Astrocyte of the cerebellum (primary cell): ENCODE measurements at regions not wholly inside any gene's neighbourhood (a gene's known extent, or its start where the extent isn't known, plus 50 kb on each side); places are given as distances from the start of the nearest gene placed in this dataset.
"Not testable (repeated sequence)": the region's sequence is repeated elsewhere in the genome, so short reads cannot be mapped to it uniquely, and the experiment has no call there.

Experiments
- DNase-seq: peaks from one replicate; pipeline ENCODE4 v3.0.0-alpha.2; 2011; ENCODE audit warnings: low read depth
- H3K4me3 ChIP-seq: 2 replicates; pipeline ENCODE4 v1.5.1; 2011; ENCODE audit warnings: mild to moderate bottlenecking, low read depth, low read length, moderate library complexity
- CTCF ChIP-seq: IDR thresholded peaks from 2 replicates; pipeline ENCODE4 v1.5.1; 2012; ENCODE audit warnings: low read length, low read depth, moderate library complexity, mild to moderate bottlenecking; ENCODE audit errors: missing control alignments
- in situ Hi-C: cut with HindIII; loops from 2 replicates; pipeline ENCODE4 v1.10.0; 2017; ENCODE audit warnings: low sequenced_read_pairs

GRCh38 chr14:83913476-83913875 lies 1616.5 kb upstream of the FLRT2 start:
- DNase-seq: no peak
- no peak overlapping the region for H3K4me3 ChIP-seq
- in situ Hi-C loops: no loop called here
- TF ChIP-seq CTCF: no peak

GRCh38 chr14:83918546-83918945 lies 1611.4 kb upstream of the FLRT2 start:
- no peak for TF ChIP-seq CTCF
- no peak overlapping the region for H3K4me3 ChIP-seq
- in situ Hi-C loops: no loop called here
- DNase-seq: no peak

GRCh38 chr14:83919675-83920074 lies 1610.3 kb upstream of the FLRT2 start:
- DNase-seq, H3K4me3 ChIP-seq, in situ Hi-C loops: not testable (repeated sequence)

GRCh38 chr14:83923842-83924241 lies 1606.1 kb upstream of the FLRT2 start:
- TF ChIP-seq CTCF: no peak
- H3K4me3 ChIP-seq: no peak overlapping the region
- in situ Hi-C loops: no loop called here
- DNase-seq: no peak

GRCh38 chr14:83924259-83924658 lies 1605.7 kb upstream of the FLRT2 start:
- no peak overlapping the region for H3K4me3 ChIP-seq
- no peak for DNase-seq
- in situ Hi-C loops: no loop called here
- no peak for TF ChIP-seq CTCF

- H3K4me3 ChIP-seq: no peak overlapping the region
- in situ Hi-C loops: no loop called here
- no peak for DNase-seq
- TF ChIP-seq CTCF: no peak
Measured at GRCh38 chr14:83940253-83940652, 1589.7 kb upstream of the FLRT2 start.

- no peak for TF ChIP-seq CTCF
- DNase-seq: no peak
- no peak overlapping the region for H3K4me3 ChIP-seq
- in situ Hi-C loops: no loop called here
Measured at GRCh38 chr14:83958359-83958758, 1571.6 kb upstream of the FLRT2 start.
